ENCODE measurements at regions not wholly inside any gene's neighbourhood (a gene's known extent, or its start where the extent isn't known, plus 50 kb on each side); places are given as distances from the start of the nearest gene placed in this dataset.

- ATAC-seq (ENCODE audit: low read depth), result no peak
- no peaks in the 10 kb centered on the region for H3K9me3 ChIP-seq (ENCODE audit: control insufficient read depth, insufficient read depth, low read length)
These were observed 108.8 kb upstream of the LYSMD4 start for GRCh38 chr15:99842071-99842470.

More at GRCh38 chr15:99842071-99842470, 108.8 kb upstream of the LYSMD4 start:
- Histone ChIP-seq H3K9ac (ENCODE audit: low read depth, low read length) (no peak overlapping the region), H2AK5ac (ENCODE audit: low read depth, low read length) (no peak overlapping the region), H2BK15ac (ENCODE audit: low read depth, low read length) (no peak overlapping the region), H3K4me1 (ENCODE audit: control insufficient read depth, insufficient read depth, low read length) (no peaks in the 10 kb centered on the region), H3K14ac (replicated peaks; ENCODE audit: low read depth, low read length) (no peak overlapping the region), H3K4ac (ENCODE audit: low read depth, low read length) (no peak overlapping the region), H2AK9ac (replicated peaks; ENCODE audit: low read depth, low read length, poor library complexity) (no peak overlapping the region), H3K27me3 (ENCODE audit: control insufficient read depth, insufficient read depth, low read length) (no peaks in the 10 kb centered on the region), H4K91ac (ENCODE audit: insufficient read depth, low read depth, low read length) (no peak overlapping the region), H3K4me2 (ENCODE audit: low read depth, low read length) (no peak overlapping the region), H3K79me1 (ENCODE audit: low read depth in 1 of 2, low read length in 2 of 2) (no peaks in the 10 kb centered on the region), H2BK5ac (ENCODE audit: low read depth, low read length, poor library complexity, severe bottlenecking) (no peak overlapping the region), H2BK20ac (ENCODE audit: low read depth, low read length) (no peak overlapping the region), H3K18ac (ENCODE audit: low read depth, low read length) (no peak overlapping the region), H3K9me1 (ENCODE audit: insufficient read depth, low read length) (0 out of 2 replicates have a peak, but pooled peaks cover 2% of the 10 kb centered on the region), H2AFZ (replicated peaks; ENCODE audit: low read length, poor library complexity) (no peak overlapping the region), H2BK120ac (ENCODE audit: low read depth, low read length) (no peak overlapping the region), H3K23ac (ENCODE audit: low read depth, low read length) (no peak overlapping the region), H4K5ac (ENCODE audit: low read depth, low read length) (no peak overlapping the region), H3K4me3 (ENCODE audit: insufficient read depth, low read depth, low read length) (no peak overlapping the region), H3K56ac (ENCODE audit: extremely low read depth, insufficient read depth, low read length) (no peak overlapping the region), H4K8ac (ENCODE audit: low read depth in 2 of 2, low read length in 2 of 2) (no peak overlapping the region), H3K27ac (ENCODE audit: insufficient read depth, low read length) (no peak overlapping the region), H3K36me3 (ENCODE audit: control insufficient read depth, insufficient read depth, low read length) (no peaks in the 10 kb centered on the region), H4K20me1 (ENCODE audit: insufficient read depth, low read length) (no peaks in the 10 kb centered on the region)
- DNase-seq, result no peak
- POLR2A ChIA-PET (ENCODE audit: unreplicated experiment), result no interaction called here
- no TSS peak for BruUV-seq (replicated peaks)
- TF ChIP-seq CTCF (conservative IDR thresholded peaks at IDR 0.05; ENCODE audit: low read depth, low read length), result no peak
- TF ChIP-seq RAD21 (IDR thresholded peaks at IDR 0.05; ENCODE audit: low read length), result no peak
- no peak for TF ChIP-seq RFX5 (IDR thresholded peaks at IDR 0.05; ENCODE audit: low read depth, low read length)
- no peak for TF ChIP-seq CHD1 (IDR thresholded peaks at IDR 0.05; ENCODE audit: low read depth, low read length)
- TF ChIP-seq BHLHE40 (IDR thresholded peaks at IDR 0.05; ENCODE audit: low read depth, low read length), result no peak
- no peak for TF ChIP-seq USF2 (IDR thresholded peaks at IDR 0.05; ENCODE audit: low read depth, low read length)
- TF ChIP-seq POLR2A (IDR thresholded peaks at IDR 0.05; ENCODE audit: low read depth, low read length), result no peak
- CTCF ChIA-PET, result no interaction called here
- WGBS, 2 experiments (ENCODE audit: extremely low coverage in 2 of 2, insufficient read length in 1 of 2), result no CpG with 5 or more reads among the region's 1 CpG
- in situ Hi-C loops (cut with MboI; ENCODE audit: low sequenced_read_pairs), result no loop called here
- intact Hi-C loops (cut with micrococcal nuclease), result no loop called here
- dilution Hi-C loops (cut with HindIII; ENCODE audit: low sequenced_read_pairs, unreplicated experiment), result no loop called here
